ENCODE measurements at regions not wholly inside any gene's neighbourhood (a gene's known extent, or its start where the extent isn't known, plus 50 kb on each side); places are given as distances from the start of the nearest gene placed in this dataset.

DNA sequence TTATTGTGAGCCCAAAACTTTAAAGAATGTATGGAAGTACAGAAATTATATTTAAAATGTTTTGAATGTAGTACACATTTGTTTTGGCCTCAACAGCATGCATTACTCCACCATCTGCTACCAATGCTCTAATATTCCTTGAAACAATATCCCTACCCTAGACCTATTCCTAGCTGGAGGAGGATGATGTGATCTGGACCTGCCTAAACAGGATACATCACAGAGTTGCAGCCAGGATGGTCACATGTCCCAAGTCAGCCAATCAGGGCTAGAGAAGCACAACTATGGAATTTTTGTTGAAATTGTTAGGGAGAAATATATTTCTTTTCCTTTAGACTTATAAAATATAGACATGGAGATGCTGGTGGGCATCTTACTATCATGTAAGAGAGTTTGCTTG is 623.3 kb upstream of the NR5A2 start (continued):
- no peak for TF ChIP-seq CREB5 (CRISPR knock-in tag; IDR thresholded peaks at IDR 0.05; ENCODE audit: low read depth)
- TF ChIP-seq SNAI2 (CRISPR knock-in tag; IDR thresholded peaks at IDR 0.05), result no peak
- TF ChIP-seq, protein P1, sequence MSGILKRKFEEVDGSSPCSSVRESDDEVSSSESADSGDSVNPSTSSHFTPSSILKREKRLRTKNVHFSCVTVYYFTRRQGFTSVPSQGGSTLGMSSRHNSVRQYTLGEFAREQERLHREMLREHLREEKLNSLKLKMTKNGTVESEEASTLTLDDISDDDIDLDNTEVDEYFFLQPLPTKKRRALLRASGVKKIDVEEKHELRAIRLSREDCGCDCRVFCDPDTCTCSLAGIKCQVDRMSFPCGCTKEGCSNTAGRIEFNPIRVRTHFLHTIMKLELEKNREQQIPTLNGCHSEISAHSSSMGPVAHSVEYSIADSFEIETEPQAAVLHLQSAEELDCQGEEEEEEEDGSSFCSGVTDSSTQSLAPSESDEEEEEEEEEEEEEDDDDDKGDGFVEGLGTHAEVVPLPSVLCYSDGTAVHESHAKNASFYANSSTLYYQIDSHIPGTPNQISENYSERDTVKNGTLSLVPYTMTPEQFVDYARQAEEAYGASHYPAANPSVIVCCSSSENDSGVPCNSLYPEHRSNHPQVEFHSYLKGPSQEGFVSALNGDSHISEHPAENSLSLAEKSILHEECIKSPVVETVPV (CRISPR knock-in tag; IDR thresholded peaks at IDR 0.05), result no peak
- no peak for TF ChIP-seq ESRRG (CRISPR knock-in tag; IDR thresholded peaks at IDR 0.05)
- TF ChIP-seq ZNF8 (CRISPR knock-in tag; IDR thresholded peaks at IDR 0.05), result no peak
- no peak for TF ChIP-seq ISL1 (CRISPR knock-in tag; IDR thresholded peaks at IDR 0.05)

GRCh38 chr1:199404976-199405375 is 622.5 kb upstream of the NR5A2 start:
- TF ChIP-seq PATZ1 (CRISPR knock-in tag; IDR thresholded peaks at IDR 0.05; ENCODE audit: borderline replicate concordance), result no peak
- no peak for TF ChIP-seq ARNTL (CRISPR knock-in tag; IDR thresholded peaks at IDR 0.05; ENCODE audit: borderline replicate concordance, low read depth)
- TF ChIP-seq ESRRG (CRISPR knock-in tag; IDR thresholded peaks at IDR 0.05), result no peak
- no peak for TF ChIP-seq TOX (CRISPR knock-in tag; IDR thresholded peaks at IDR 0.05; ENCODE audit: borderline replicate concordance)
- no peak for TF ChIP-seq CREB5 (CRISPR knock-in tag; IDR thresholded peaks at IDR 0.05; ENCODE audit: low read depth)
- no peak for TF ChIP-seq ZNF8 (CRISPR knock-in tag; IDR thresholded peaks at IDR 0.05)
- TF ChIP-seq, protein P2, sequence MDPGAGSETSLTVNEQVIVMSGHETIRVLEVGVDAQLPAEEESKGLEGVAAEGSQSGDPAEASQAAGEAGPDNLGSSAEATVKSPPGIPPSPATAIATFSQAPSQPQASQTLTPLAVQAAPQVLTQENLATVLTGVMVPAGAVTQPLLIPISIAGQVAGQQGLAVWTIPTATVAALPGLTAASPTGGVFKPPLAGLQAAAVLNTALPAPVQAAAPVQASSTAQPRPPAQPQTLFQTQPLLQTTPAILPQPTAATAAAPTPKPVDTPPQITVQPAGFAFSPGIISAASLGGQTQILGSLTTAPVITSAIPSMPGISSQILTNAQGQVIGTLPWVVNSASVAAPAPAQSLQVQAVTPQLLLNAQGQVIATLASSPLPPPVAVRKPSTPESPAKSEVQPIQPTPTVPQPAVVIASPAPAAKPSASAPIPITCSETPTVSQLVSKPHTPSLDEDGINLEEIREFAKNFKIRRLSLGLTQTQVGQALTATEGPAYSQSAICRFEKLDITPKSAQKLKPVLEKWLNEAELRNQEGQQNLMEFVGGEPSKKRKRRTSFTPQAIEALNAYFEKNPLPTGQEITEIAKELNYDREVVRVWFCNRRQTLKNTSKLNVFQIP (CRISPR knock-in tag; IDR thresholded peaks at IDR 0.05; ENCODE audit: borderline replicate concordance, low read depth), result no peak
- TF ChIP-seq CSDC2 (CRISPR knock-in tag; IDR thresholded peaks at IDR 0.05), result no peak
- no peak for TF ChIP-seq BACH2 (CRISPR knock-in tag; IDR thresholded peaks at IDR 0.05; ENCODE audit: borderline replicate concordance)
- TF ChIP-seq, protein P1 (CRISPR knock-in tag; IDR thresholded peaks at IDR 0.05), result no peak
- no peak for TF ChIP-seq ZFP3 (CRISPR knock-in tag; IDR thresholded peaks at IDR 0.05)
- ATAC-seq, result no peak

DNA sequence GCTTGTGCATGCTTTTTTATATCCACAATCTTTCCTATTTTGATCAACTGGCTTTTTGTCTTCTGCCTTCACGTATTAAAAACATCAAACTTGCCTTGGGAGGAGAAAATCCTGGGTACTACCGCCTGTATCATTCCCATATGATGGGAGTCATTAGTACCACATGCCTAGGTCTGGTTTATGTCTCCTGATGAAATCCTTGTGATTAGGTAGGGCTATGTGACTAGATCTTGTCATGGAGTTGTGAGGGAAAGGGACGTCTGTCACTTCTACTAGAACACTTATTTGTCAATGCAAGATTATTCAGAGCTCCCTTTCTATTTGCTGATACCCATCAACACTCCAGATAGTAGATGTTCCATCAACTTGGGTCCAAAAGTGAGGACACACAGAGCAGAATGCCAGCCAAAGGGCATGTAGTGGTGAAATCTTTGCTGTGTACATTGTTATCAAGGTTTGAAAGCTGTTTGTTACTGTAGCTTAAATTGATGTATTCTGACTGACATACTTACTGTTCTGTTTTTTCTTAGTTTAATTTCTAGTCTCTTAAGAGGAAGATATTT is 621.8 kb upstream of the NR5A2 start:
- no peak for ATAC-seq
- TF ChIP-seq ZNF8 (CRISPR knock-in tag; IDR thresholded peaks at IDR 0.05) (no peak), ZC3H10 (CRISPR knock-in tag; IDR thresholded peaks at IDR 0.05) (no peak), OSR1 (CRISPR knock-in tag; IDR thresholded peaks at IDR 0.05) (no peak), TOX (CRISPR knock-in tag; IDR thresholded peaks at IDR 0.05; ENCODE audit: borderline replicate concordance) (no peak), TSHZ2 (CRISPR knock-in tag; IDR thresholded peaks at IDR 0.05) (peak; percentile 74), TCF4 (CRISPR knock-in tag; IDR thresholded peaks at IDR 0.05; ENCODE audit: borderline replicate concordance) (peak; percentile 75; the same call in 1 of the 2 replicates), BACH2 (CRISPR knock-in tag; IDR thresholded peaks at IDR 0.05; ENCODE audit: borderline replicate concordance) (no peak)
